ENCODE measurements at regions not wholly inside any gene's neighbourhood (a gene's known extent, or its start where the extent isn't known, plus 50 kb on each side); places are given as distances from the start of the nearest gene placed in this dataset.

- TF ChIP-seq, protein P1, sequence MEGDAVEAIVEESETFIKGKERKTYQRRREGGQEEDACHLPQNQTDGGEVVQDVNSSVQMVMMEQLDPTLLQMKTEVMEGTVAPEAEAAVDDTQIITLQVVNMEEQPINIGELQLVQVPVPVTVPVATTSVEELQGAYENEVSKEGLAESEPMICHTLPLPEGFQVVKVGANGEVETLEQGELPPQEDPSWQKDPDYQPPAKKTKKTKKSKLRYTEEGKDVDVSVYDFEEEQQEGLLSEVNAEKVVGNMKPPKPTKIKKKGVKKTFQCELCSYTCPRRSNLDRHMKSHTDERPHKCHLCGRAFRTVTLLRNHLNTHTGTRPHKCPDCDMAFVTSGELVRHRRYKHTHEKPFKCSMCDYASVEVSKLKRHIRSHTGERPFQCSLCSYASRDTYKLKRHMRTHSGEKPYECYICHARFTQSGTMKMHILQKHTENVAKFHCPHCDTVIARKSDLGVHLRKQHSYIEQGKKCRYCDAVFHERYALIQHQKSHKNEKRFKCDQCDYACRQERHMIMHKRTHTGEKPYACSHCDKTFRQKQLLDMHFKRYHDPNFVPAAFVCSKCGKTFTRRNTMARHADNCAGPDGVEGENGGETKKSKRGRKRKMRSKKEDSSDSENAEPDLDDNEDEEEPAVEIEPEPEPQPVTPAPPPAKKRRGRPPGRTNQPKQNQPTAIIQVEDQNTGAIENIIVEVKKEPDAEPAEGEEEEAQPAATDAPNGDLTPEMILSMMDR (IDR thresholded peaks at IDR 0.05), result no peak
- TF ChIP-seq POLR2A (IDR thresholded peaks at IDR 0.05), result no peak
Measured at GRCh38 chr6:21885111-21885510, 291.6 kb downstream of the SOX4 start.

All from heart left ventricle (tissue), 13 donors.